GM19025 (cell line): ENCODE measurements at regions not wholly inside any gene's neighbourhood (a gene's known extent, or its start where the extent isn't known, plus 50 kb on each side); places are given as distances from the start of the nearest gene placed in this dataset.
"Not testable (repeated sequence)": the region's sequence is repeated elsewhere in the genome, so short reads cannot be mapped to it uniquely, and the experiment has no call there.

Source experiments
- ATAC-seq: cut with Tn5 transposase; IDR thresholded peaks from one replicate; pipeline ENCODE4 v1.9.1; 2021; ENCODE audit warnings: mild to moderate bottlenecking, low read depth, moderate library complexity; ENCODE audit not compliant: unreplicated experiment

DNA sequence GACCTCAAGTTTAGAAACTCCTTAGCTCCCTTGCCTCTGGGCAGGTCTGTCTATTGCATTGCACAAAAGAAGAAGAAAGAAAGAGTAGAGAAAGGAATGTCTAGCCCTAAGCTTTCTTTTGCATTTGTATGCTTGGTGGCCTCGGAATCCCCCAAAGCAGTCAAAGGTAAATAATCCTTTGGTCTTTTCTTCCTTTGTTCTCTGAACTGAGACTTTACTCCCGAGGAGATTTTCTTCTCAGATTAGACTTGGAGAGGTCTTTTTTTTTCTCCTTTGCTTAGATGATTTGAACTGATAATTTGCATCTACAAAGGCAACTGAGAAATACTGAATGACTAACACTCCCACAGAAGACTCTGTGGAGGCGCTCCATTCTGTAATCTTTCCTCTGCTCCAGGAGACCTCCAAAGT lies 93.2 kb downstream of the AKR1D1 start:
- no peak for ATAC-seq

DNA sequence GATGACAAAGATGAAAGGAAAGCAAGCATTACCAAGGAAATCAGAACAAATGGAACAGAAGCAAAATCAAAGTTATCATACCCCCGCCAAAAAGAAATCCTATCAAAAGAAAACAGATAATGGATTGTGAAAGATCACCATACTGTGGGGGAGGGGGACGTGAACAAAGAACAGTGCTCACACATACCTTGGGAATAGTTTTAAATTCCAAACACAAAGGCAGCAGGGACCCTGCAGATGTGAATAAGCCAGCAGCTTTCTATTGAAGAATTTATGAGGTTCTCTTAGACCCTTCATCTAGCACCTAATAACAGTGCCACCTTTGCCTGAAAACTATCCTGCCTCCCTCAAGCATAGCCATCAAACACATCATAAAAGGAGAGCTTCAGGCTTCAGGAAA lies 94.0 kb downstream of the AKR1D1 start:
- ATAC-seq, result no peak

DNA sequence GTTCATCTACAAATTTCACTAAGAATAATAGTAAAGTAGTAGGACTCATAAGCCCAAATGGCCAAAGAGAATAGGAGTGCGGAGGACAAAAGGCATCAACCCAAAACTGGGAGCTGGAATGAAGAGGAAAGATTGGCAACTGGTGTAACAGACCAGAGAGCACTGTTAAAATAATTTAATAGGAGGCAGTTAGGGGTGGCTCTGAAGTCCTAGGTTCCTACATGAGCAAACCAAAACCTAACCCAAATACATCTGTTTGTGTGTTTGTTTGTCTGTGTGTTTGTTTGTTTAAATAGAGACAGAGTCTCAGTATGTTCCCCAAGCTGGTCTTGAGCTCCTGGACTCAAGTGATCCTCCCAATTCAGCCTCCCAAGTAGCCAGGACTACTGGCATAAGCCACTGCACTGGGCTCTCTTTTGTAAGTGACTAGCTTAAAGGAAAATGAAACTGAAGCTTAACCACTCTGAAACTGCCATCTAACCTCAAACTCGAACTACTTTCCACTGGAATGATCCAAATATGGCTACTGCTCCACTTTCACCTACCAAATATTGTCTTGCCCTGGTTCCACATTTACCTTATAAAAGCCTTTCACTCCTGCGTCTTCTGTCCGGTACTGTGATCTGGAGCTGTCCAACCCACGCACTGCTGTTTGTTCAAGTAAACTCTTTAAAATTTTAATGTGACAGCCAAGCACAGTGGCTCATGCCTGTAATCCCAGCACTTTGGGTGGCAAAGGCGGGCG lies 94.9 kb downstream of the AKR1D1 start:
- peak; percentile 91 for ATAC-seq

DNA sequence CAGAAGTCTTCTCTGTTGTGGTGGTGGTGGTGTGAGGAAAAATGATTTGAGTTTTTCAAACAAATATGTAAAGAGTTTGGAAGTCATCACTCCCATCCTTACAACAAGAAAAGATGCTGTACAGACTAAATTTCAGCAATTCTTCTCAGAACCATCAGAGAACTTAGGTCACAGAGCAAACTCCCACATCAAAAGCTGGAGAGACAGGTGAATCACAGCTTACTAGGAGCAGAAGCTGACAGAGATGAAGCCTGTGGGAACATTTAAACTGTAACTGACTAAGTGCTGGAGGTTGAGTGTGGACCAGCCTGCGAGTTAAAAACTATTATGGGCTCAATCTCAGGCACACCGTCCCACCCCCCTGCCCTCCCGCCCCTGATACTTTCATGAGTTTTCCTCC lies 97.3 kb downstream of the AKR1D1 start:
- no peak for ATAC-seq

DNA sequence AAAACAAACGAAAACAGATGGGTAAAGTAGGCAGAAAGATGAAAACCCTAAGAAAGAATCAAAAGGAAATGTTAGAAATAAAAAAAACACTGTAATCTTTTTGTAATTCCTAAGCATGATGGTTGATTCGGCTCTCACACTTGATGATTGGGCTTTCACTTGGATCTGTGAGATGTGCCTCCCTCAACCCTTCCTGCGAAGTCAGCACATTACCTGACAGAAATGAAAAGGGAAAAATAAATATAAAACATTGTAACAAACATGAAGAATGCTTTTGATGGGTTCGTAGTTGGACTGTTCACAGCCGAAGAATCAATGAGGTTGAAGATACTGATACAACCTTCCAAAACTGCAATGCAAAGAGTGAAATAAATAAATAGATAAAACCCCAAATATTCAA lies 99.8 kb downstream of the AKR1D1 start:
- ATAC-seq, result no peak

DNA sequence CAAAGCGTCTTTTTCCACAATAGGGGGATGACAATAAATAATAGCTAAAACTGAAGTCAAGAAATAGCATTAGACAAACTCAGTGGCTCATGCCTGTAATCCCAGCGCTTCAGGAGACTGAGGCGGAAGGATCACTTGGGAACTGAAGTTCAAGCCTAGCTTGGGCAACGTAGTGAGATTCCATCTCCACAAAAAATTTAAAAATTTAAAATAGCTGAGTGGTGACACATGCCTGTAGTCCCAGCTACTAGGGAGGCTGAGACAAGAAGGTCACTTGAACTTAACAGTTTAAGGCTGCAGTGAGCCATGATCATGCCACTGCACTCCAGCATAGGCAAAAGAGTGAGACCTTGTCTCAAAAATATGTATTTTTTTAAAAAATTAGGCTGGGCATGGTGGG lies 107.9 kb downstream of the AKR1D1 start:
- no peak for ATAC-seq

DNA sequence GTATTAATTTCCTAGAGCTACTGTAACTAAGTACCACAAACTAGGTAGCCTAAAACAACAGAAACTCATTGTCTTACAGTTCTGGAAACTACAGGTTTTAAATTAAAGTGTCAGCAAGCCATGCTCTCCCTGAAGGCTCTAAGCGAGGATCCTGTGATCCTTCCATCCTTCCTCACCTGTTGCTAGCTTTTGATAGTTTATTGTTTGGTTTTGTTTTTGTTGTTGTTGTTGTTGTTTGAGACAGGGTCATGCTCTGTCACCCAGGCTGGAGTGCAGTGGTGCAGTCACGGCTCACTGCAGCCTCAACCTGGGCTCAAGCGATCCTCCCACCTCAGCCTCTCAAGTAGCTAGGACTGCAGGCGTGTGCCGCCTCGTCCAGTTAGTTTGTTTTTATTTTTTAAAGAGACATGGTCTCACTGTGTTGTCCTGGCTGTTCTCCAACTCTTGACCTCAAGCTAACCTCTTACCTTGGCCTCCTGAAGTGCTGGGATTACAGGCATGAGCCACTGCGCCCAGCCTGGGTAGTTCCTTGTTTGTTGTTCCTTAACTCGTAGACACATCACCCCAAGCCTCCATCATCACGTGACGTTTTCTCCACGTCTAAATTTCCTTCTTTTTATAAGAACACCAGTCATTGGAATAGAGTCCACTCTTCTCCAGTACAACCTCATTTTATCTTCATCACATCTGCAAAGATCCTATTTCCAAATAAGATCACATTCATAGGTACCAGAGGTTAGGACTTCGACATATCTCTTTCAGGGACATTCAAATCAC lies 109.1 kb downstream of the AKR1D1 start:
- ATAC-seq, result no peak

DNA sequence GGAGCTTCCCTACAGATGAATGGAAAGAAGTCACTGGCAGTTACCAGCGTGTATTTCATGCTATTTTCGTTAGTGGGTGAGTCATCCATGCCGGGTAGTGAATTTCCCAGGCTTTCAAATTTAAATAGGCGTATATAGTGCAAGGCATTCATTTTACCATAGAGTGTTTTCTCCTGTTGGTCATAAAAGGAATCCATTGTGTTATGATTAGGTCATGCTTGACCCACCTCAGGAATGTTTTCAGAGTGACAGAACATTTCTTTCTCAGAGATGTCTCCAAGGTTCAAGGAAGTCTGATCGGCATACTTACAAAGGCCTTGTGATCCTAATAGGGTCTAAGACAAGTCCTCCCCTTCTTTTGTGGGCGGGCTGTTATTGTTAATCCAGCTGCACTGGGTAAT lies 110.7 kb downstream of the AKR1D1 start:
- ATAC-seq, result no peak

DNA sequence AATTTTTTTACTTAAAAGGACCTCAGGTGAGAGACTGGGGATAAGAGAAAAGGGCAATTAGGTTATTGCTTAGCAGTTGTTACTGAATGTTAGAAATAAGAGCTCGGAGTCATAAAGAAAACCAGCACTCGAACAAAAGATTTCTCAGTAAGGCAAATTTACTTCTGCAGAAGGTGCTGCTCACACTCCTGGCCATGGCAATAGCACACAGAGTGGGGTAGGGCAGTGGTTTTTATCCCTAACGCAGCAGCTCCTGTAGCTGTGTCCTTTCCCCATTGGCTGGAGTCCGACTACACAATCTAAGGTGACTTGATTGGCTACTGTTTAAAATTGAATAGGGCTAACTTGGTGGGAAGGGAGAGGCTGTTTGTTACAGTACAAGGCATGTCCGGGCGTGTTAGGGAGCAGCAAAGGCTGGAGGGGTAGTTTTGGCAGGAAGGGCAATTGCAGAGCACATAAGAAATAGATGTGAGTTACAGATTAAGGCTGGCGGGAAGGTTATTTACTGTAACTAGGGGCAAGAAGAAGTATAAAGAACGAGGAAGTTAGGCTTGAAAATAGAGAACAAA lies 112.1 kb downstream of the AKR1D1 start:
- ATAC-seq, result no peak

DNA sequence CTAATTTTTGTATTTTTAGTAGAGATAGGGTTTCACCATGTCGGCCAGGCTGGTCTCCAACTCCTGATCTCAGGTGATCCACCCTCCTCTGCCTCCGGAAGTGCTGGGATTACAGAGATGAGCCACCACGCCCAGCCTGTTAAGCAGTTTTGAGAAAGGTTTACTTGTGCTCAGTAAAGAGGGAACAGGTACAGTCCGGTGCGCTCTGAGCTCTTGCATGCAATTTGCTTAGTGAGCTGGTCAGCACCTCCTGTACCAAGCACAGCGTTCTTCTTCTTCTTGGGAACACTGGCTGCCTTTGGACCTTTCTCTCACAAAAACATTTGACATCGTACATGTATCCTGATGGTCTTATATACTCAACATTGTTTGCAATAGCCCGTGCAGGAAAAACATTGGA lies 118.3 kb downstream of the AKR1D1 start:
- ATAC-seq, result no peak

DNA sequence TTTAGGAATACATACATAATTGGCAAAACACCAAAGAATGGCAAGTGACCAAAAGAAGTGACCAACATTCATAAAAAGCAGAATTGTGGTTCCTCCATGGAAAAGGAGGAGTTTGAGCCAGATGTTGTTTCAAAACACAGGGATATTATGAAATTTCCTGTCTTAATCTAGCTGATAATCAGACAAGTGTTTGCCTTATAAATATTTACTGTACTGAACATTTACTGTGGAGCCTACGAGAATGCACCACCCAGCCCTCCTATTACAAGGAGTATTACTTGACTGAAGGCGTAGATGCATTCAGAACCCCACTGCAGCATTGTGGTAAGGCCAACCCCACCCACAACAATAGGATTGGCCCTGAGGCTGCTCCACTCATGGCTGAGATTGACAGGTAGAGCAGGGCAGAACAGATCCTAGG lies 118.9 kb downstream of the AKR1D1 start:
- no peak for ATAC-seq

DNA sequence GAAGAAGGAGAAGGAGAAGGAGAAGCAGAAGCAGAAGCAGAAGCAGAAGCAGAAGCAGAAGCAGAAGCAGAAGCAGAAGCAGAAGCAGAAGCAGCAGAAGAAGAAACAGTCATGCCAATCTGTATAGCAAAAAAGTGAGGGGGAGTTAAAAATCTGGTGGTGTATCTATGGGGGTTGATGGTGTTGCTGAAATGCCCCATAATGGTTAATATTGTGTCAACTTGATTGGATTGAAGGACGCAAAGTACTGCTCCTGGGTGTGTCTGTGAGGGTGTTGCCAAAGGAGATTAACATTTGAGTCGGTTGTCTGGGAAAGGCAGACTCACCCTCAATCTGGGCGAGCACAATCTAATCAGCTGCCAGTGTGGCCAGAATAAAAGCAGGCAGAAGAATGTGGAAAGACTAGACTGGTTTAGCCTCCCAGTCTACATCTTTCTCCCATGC lies 120.3 kb downstream of the AKR1D1 start:
- not testable (repeated sequence) for ATAC-seq

DNA sequence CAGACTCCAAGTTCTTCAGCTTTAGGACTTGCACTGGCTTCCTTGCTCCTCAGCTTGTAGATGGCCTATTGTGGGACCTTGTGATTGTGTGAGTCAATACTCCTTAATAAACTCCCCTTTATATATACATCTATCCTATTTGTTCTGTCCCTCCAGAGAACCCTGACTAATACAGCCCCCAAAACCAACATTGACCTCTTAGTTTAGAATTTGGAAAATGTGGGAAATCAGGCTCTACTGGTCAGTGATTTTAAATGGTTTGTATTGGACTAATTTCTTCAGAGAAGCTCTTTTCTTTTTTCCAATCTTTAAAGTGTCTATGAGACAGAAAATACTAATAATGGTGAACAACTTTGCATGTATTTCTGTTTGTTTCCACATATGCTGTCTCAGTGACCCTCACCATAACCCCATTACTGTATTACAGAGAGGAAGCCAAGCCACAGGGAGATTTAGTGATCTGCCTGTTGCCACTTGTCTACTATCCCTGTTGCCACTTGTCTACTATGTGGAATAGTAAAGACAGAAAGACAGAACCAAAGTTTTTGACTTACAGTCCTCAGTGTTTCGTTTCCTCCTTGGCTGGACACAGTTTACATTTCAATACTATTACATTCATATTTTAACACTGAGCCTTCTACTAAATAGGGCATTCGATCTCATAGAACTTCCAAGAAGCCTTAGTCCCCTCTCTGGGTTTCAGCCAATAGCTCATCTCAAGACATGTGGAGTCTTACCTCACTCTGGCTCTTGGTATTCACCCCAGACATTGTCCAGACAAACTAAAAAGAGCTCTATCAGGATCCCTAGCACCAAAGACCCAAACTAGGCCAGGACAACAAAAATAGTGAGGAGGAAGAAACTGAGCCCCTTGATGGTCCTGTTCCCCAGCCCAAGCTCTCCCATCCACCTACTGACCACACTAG lies 121.0 kb downstream of the AKR1D1 start:
- no peak for ATAC-seq

DNA sequence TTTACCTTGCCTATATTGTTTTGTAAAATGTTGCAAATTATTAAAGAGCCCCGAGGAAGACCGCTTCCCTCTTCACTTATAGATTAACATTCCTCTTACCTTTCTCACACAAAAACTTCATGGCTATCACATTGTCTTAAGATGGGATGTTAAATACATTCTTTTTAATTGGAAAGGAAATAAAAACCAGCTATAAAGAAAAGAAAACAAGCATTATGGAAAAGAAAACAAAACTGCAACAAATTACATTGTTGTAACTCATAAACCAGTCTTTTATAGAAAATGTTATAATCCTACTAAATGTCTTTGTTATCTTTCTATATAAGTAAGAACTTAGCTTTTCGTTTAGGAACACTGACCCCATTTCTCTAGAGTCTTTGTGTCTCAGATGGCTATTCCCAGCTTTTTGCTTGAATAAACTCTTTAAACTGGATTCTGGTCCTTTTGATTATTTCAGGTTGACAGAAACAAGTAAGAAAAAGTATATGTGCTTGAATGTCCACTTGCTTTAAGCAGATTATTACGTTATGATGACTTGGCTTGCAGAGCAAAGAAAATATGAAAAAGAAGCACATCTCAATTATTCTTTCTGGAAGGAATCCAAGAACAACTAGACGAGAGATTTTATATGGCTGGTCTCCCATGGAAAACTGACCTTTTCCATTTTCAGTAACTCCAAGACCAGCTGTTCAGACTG lies 128.2 kb downstream of the AKR1D1 start:
- ATAC-seq, result no peak

DNA sequence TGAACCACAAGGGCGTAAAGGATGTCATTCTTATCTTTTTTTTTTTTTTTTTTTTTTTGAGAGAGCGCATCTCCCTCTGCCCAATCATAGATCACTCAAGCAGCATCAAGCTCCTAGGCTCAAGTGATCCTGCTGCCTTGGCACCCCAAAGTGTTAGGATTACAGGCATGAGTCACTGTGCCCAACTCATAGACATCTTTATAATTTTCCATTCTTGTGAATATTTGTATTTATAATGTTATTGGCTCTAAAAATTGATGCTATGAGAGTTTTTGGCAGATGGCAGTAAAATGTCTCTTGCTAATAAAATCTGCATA lies 128.7 kb downstream of the AKR1D1 start:
- ATAC-seq, result no peak

DNA sequence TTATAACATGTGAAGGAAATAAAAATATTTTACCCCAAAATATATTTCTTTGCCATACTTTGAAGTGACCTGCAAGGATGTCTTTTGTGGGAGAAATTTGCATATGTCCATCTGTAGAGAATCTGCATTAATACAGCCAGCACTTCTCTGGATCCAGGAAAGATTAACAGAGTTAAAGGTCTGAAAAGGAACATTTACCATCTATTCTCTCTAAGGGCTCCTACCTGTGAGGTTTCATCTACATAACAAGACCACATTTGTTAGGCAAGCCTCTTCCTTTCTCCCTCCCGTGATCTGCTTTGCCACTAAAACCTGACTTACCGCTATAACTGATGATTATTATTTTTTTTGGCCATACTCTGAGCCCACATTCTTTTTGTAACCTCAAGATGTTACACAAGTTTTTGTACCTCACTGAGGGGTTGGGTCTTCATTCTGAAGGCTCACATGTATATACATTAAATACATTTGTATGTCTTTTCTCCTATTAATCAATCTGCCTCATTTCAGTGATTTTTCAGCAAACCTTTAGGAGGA lies 129.4 kb downstream of the AKR1D1 start:
- ATAC-seq, result no peak

DNA sequence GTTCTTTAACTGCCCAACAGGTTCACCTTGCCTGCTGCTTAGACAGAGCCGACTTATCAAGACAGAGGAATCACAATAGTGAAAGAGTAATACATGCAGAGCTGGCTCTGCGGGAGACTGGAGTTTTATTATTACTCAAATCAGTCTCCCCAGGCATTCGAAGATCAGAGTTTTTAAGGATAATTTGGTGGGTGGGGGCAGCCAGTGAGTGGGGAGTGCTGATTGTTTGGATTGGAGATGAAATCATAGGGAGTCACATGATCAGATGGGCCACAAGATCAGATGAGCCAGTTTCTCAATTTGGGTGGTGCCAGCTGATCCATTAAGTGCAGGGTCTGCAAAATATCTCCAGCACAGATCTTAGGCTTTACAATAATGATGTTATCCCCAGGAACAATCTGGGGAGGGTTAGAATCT lies 131.3 kb downstream of the AKR1D1 start:
- ATAC-seq, result no peak

DNA sequence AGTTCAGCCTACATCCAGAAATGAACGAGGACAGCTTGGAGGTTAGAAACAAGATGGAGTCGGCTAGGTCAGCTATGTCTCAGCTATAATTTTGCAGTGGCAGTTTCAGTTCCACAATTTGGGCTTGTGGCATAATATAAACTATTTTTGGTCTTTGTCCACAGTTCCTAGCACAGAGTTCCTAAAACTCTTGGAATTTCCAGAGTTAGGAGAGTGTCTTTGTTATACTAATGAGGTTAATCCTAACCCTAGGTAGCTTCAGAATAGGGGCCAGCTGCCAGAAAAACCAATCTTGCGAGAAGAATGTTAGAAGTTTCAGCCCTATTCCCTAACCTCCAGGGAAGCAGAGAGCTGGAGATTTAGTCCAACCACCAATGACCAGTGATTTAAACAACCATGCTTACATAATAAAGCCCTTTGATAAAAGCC lies 131.9 kb downstream of the AKR1D1 start:
- ATAC-seq, result no peak

DNA sequence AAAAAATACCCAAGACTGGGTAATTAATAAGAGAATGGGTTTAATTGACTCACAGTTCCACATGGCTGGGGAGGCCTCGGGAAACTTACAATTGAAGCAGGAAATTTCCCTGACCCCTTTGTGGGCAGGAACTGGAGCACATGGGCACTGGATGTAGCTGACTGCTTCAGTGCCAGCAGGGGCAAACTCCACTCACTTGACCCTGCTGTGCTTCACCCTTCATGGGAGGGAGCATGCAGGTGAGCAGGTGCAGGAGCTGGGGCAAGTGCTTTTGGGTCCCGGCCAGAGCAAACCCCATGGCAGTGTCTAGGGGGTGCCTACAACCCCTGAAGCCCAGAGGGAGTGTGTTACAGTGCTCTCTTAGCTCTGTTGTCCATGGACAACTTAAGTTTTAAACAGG lies 132.6 kb downstream of the AKR1D1 start:
- ATAC-seq, result no peak

DNA sequence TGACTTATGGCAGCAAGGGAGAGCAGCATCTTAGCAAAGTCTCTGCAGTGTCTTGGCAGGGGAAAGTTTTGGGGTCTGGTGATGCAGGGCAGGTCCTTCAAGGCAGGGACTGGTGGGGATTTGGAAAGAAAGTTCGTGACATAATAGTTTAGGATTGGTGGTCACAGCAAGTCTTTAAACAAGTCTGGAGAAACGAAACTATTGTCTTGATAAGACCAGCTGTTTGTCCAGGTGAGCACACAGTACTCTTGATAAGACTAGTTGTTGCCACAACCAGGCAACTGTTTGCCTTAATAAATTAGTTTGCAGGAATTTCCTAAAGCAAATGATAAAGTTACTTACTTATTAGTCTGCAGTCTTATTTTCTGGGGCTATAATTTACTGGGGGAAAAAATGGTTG lies 136.1 kb downstream of the AKR1D1 start:
- ATAC-seq, result no peak
